Esophagus mucosa (tissue), 1 donor: ENCODE measurements at regions not wholly inside any gene's neighbourhood (a gene's known extent, or its start where the extent isn't known, plus 50 kb on each side); places are given as distances from the start of the nearest gene placed in this dataset.
A peak's percentile ranks its signal among the peaks of the same experiment; 100 is the strongest.
"Not testable (repeated sequence)": the region's sequence is repeated elsewhere in the genome, so short reads cannot be mapped to it uniquely, and the experiment has no call there.

ENCODE experiments used
- ATAC-seq: fragments of 200-7000 bp; cut with Tn5 transposase; one replicate; pipeline ENCODE4 v1.9.1; 2020
- donor health status: DM: yes; HTN: yes; CAD: no.

- no peak for ATAC-seq
Observed at GRCh38 chr10:36872702-36873393, 252.6 kb upstream of the ANKRD30A start.

- no peak for ATAC-seq
Observed at GRCh38 chr10:36840788-36841187, 284.6 kb upstream of the ANKRD30A start.

- no peak for ATAC-seq
Observed at GRCh38 chr10:36837416-36837815, 288.0 kb upstream of the ANKRD30A start.

- no peak for ATAC-seq
Observed at GRCh38 chr10:36819781-36820180, 305.6 kb upstream of the ANKRD30A start.

- ATAC-seq: no peak
Observed at GRCh38 chr10:36817898-36818297, 307.5 kb upstream of the ANKRD30A start.

- ATAC-seq: no peak
Observed at GRCh38 chr10:36808625-36809362, 316.6 kb upstream of the ANKRD30A start.

- ATAC-seq: no peak
Observed at GRCh38 chr10:36803229-36803628, 322.2 kb upstream of the ANKRD30A start.

GRCh38 chr10:36802490-36803153 is 322.8 kb upstream of the ANKRD30A start:
- ATAC-seq: no peak

GRCh38 chr10:36801660-36802059 is 323.7 kb upstream of the ANKRD30A start:
- no peak for ATAC-seq

GRCh38 chr10:36794981-36795380 is 330.4 kb upstream of the ANKRD30A start:
- ATAC-seq: no peak

GRCh38 chr10:36789974-36790373 is 335.4 kb upstream of the ANKRD30A start:
- ATAC-seq: no peak

GRCh38 chr10:36788152-36788551 is 337.2 kb upstream of the ANKRD30A start:
- ATAC-seq: no peak

GRCh38 chr10:36783400-36783799 is 342.0 kb upstream of the ANKRD30A start:
- no peak for ATAC-seq

GRCh38 chr10:36781570-36781969 is 343.8 kb upstream of the ANKRD30A start:
- ATAC-seq: no peak

- ATAC-seq: no peak
Observed at GRCh38 chr10:36780158-36780557, 345.2 kb upstream of the ANKRD30A start.

GRCh38 chr10:36779238-36779846 is 346.1 kb upstream of the ANKRD30A start:
- ATAC-seq: peak; percentile 61

- no peak for ATAC-seq
Observed at GRCh38 chr10:36778651-36779050, 346.7 kb upstream of the ANKRD30A start.

- ATAC-seq: no peak
Observed at GRCh38 chr10:36773652-36774051, 351.7 kb upstream of the ANKRD30A start.

GRCh38 chr10:36771725-36772124 is 353.7 kb upstream of the ANKRD30A start:
- ATAC-seq: no peak

GRCh38 chr10:36769741-36770140 is 355.7 kb upstream of the ANKRD30A start:
- not testable (repeated sequence) for ATAC-seq

- ATAC-seq: no peak
Observed at GRCh38 chr10:36766940-36767339, 358.5 kb upstream of the ANKRD30A start.

- no peak for ATAC-seq
Observed at GRCh38 chr10:36766415-36766810, 359.0 kb upstream of the ANKRD30A start.

GRCh38 chr10:36765782-36766414 is 359.5 kb upstream of the ANKRD30A start:
- no peak for ATAC-seq
